ENCODE measurements at regions not wholly inside any gene's neighbourhood (a gene's known extent, or its start where the extent isn't known, plus 50 kb on each side); places are given as distances from the start of the nearest gene placed in this dataset.

GRCh38 chr6:167721291-167721690 is 105.4 kb upstream of the AFDN start:
- DNase-seq (ENCODE audit: low spot score) = no peak
- in situ Hi-C loops (cut with HindIII; ENCODE audit: low sequenced_read_pairs) = no loop called here

DNA sequence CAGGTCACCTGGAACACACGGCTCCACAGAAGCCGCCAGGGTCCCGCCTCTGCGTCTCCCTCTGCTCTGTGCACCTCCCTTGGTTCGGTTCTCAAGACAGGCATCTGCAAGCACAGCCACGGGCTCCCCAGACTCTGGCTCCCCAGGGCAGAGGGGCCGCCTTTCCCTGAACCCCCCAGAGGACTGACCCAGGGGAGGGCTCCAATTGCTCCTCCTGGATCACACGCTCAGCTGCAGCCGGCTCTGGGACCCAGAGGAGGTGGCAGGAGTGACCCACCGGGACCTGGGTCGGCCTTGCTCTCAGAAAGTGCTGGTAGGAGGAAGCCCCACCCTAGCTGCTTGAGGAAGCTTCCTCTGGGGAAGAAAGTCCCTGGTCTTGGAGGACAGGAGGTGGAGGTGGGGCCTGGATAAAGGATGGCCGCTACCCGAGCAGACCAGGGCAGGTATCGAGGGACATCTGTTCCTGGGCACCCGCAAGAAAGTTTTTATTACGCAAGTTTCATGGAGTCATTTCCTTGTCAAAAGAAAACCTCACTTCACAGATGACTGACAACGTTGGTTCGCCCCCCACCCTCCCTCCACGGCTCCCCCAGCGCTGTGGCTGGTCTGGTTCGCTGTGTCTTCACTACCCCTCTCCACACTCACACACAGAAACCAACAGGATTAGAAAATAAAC is 103.9 kb upstream of the AFDN start:
- no peak for DNase-seq (ENCODE audit: low spot score)
- in situ Hi-C loops (cut with HindIII; ENCODE audit: low sequenced_read_pairs) = no loop called here

- in situ Hi-C loops (cut with HindIII; ENCODE audit: low sequenced_read_pairs) = no loop called here
- DNase-seq (ENCODE audit: low spot score) = no peak
Measured at GRCh38 chr6:167726043-167726621, 100.6 kb upstream of the AFDN start.

GRCh38 chr6:167730441-167730840 is 96.3 kb upstream of the AFDN start:
- DNase-seq (ENCODE audit: low spot score) = no peak
- in situ Hi-C loops (cut with HindIII; ENCODE audit: low sequenced_read_pairs) = no loop called here

DNA sequence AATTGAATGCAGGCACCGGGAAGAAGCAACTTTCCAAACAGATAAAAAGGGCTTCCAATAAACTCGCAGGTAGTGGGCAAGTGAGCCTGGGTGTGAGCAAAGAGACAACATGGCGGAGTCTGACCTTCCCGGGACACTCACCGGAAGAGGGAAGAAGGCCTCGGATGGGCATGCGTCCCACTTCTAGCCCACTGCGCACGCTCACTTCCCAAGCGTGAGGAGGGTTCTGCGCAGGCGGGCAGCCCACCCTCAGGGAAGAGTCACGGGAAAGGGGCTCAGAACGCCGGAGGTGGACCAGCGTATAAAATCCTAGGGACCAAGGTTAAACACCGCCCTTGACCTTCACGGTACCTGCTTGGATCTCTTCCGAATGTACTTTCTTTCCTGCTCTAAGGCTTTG is 95.5 kb upstream of the AFDN start:
- DNase-seq (ENCODE audit: low spot score) = no peak

DNA sequence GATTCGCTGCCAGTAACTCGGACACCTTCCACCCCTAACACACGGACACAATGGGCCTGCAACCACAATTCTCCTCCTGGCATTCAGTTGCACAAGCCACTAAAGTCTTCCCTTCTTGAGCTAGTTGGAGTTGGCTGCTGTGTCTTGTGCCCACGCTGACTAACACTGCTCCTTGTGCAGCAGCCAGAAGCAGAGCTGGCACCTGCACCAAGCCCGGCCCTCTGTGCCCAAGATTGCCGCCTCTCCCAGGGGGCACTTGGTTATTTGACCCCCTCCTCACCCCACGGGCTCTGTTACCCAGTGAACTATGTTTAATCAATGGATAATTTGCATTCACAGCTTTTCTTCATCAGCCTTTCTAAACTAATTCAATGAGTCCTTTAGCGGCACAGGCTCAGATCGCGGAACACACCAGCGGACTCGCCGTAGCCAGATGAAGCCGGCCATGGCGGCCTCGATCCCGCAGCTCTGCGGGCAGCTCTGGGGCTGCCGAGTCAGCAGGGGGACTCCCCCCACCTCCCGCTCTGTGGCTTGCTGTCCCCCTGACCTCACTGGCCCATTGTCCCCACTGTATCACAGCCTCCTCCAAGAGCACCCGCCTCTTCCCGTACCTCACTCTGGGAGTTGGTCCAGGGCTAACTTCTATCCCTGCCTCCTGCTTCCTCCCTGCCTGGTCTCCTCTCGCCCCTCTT is 94.8 kb upstream of the AFDN start:
- no peak for DNase-seq (ENCODE audit: low spot score)
- in situ Hi-C loops (cut with HindIII; ENCODE audit: low sequenced_read_pairs) = no loop called here

More for the DNA sequence above, 95.5 kb upstream of the AFDN start:
- in situ Hi-C loops (cut with HindIII; ENCODE audit: low sequenced_read_pairs) = no loop called here

- DNase-seq (ENCODE audit: low spot score) = peak; percentile 4
- in situ Hi-C loops (cut with HindIII; ENCODE audit: low sequenced_read_pairs) = no loop called here
Measured at GRCh38 chr6:167733740-167734661, 92.7 kb upstream of the AFDN start.

DNA sequence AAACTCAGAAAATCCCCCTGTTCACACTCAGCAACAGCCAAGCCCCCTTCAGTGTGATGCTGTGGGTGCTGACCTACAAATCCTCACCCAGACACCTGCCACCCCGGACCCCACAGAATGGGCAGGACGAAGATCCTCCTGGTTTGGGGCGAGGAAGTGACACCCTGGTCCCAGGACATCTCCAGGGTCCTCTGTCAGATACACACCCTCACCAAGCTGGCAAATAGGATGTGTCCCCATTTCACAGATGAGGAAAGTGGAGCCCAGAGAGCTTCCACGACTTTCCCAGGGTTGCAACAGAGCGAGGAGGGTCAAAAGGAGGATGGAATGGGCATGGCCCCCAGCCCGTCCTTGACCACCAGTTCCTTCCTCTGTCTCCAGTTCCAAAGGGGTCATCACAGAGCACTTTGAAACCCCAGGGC is 92.0 kb upstream of the AFDN start:
- in situ Hi-C loops (cut with HindIII; ENCODE audit: low sequenced_read_pairs) = no loop called here
- no peak for DNase-seq (ENCODE audit: low spot score)

- DNase-seq (ENCODE audit: low spot score) = no peak
Measured at GRCh38 chr6:167735084-167735950, 91.4 kb upstream of the AFDN start.

GRCh38 chr6:167735951-167736288 is 90.8 kb upstream of the AFDN start:
- in situ Hi-C loops (cut with HindIII; ENCODE audit: low sequenced_read_pairs) = no loop called here
- DNase-seq (ENCODE audit: low spot score) = no peak

More at GRCh38 chr6:167735084-167735950, 91.4 kb upstream of the AFDN start:
- in situ Hi-C loops (cut with HindIII; ENCODE audit: low sequenced_read_pairs) = no loop called here

DNA sequence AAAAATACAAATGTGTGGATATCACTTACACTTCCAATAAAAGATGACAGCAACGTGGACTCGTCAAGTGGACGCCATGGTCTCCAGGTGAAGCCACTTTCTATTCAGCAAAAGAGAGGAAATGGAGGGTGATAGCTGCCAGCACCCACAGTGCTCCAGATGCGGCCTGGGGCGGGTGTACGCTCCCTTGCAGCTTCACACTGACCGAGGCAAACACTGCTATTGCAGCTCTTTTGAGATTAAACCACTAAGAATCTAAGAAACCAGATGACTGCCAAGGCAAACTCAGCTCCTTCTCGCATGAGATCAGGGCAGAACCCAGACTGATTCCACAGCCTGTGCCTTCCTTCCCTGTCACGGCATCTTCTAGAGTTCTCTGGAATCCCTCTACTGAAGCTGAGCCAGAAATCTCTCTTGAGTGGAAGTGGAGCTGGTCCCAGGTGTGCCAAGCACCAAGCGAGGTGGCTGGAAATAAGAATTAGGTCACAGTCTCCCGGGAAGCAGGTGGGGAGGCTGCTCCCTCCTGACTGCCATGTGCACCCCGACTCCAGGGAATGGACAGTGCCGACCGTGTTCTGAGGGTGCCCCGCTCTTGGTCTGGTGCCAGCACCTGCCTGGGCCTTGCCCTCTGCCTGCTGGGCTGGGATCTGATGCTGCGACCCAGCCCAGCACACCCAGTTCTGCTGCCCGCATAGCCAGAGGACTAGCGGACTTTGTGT is 90.1 kb upstream of the AFDN start:
- in situ Hi-C loops (cut with HindIII; ENCODE audit: low sequenced_read_pairs) = no loop called here
- no peak for DNase-seq (ENCODE audit: low spot score)

- in situ Hi-C loops (cut with HindIII; ENCODE audit: low sequenced_read_pairs) = no loop called here
- no peak for DNase-seq (ENCODE audit: low spot score)
Measured at GRCh38 chr6:167737205-167737830, 89.4 kb upstream of the AFDN start.

DNA sequence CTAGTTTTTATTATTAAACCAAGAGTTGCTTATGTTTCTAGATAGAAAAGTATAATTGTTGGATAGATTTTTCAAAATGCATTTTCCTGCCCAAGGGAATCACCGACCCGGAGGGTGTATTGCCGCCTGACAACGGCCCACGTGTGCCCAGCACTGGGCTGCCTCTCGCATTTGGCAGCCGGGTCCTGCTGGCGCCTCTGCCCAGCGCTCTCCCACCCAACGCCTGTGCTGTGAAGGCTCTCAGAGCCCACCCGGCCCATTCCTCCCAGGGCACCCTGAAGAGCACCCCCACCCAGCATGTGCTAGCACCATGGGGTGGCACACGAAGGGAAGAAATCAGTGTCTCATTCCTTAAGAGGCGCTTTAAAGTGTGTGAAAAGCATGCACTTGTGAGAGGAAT is 88.3 kb upstream of the AFDN start:
- in situ Hi-C loops (cut with HindIII; ENCODE audit: low sequenced_read_pairs) = no loop called here
- no peak for DNase-seq (ENCODE audit: low spot score)

DNA sequence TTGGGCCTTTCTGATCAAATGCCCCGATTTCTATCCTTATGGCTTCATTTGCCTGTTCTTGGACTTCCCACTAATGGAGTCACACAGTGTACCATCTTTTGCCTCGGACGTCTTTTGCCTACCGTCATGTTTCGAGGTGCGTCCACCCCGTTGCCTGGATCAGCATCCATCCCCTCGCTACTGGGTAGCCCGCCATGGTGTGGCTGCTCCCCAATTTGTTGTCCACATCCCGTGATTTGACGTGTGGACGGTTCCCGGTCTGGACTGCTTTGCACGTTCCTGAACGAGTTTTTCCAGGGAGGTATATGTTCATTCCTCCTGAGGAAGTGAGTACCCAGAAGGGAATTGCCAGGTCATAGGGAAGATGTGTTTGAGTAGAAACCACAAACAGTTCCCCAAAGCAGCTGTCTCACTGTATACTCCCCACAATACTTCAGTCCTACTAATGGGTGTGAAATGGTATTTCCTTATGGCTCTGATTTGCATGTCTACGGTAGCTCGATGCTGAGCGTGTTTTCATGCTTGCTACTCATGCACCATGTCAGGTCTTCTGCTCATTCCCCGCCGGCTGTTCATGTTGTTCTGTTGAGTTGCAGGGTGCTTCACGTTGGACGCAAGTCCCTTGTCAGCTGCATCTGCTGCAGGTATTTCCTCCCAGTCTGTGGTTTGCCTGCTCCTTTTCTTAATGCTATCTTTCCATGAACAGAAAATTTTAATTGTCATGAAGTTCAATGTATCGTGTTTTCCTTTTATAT is 86.8 kb upstream of the AFDN start:
- DNase-seq (ENCODE audit: low spot score) = no peak
- in situ Hi-C loops (cut with HindIII; ENCODE audit: low sequenced_read_pairs) = no loop called here

DNA sequence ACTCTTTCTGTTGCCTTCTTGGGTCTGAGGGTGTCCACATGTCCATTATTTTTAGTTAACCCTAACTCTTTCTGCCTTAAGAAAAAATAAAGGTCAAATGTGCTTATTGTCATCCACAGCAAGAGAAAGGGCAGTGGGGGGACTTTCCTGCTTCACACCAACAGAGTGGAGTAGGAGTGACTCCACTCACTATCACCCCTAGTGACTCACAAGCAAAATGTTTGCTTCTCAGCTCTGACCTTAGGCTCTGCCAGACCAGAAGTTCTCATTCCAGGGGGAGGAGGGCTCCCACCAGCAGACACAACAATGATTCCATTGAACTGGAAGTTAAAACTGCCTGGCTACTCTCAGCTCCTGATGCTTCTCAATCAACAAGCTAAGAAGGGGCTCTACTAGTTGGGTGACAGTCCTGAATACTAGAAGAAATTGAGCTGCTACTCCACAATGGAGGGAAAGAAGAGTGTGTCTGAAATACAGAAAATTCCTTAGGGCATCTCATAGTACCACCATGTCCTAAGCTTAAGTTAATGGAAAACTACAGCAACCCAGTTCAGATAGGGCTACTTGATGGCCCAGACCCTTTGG is 83.9 kb upstream of the AFDN start:
- DNase-seq (ENCODE audit: low spot score) = no peak
- in situ Hi-C loops (cut with HindIII; ENCODE audit: low sequenced_read_pairs) = no loop called here

GRCh38 chr6:167744681-167745669 is 81.7 kb upstream of the AFDN start:
- in situ Hi-C loops (cut with HindIII; ENCODE audit: low sequenced_read_pairs) = no loop called here
- no peak for DNase-seq (ENCODE audit: low spot score)
